GM19468 (cell line): ENCODE measurements at regions not wholly inside any gene's neighbourhood (a gene's known extent, or its start where the extent isn't known, plus 50 kb on each side); places are given as distances from the start of the nearest gene placed in this dataset.

Experiments
- ATAC-seq: cut with Tn5 transposase; IDR thresholded peaks from one replicate; pipeline ENCODE4 v1.9.1; 2021; ENCODE audit warnings: mild to moderate bottlenecking, moderate library complexity, moderate number of reproducible peaks; ENCODE audit not compliant: unreplicated experiment; ENCODE audit errors: extremely low read depth

DNA sequence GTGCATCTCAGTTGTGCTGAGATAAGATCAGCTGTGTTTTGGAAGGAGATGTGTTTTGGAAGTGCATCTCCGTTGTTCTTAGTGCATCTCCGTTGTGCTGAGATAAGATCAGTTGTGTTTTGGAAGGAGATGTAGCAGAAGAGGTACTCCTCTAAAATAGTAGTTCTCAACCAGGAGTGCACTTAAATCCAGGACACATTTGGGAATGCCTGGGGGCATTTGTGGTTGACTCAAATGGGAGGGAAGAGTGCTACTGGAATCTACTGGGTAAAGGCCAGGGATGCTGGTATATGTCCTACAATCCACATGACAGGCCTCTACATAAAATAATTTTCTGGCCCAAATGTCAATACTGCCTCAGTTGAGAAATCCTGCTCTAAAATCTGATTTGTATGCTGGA lies 70.8 kb upstream of the CHRDL1 start:
- ATAC-seq, result no peak

DNA sequence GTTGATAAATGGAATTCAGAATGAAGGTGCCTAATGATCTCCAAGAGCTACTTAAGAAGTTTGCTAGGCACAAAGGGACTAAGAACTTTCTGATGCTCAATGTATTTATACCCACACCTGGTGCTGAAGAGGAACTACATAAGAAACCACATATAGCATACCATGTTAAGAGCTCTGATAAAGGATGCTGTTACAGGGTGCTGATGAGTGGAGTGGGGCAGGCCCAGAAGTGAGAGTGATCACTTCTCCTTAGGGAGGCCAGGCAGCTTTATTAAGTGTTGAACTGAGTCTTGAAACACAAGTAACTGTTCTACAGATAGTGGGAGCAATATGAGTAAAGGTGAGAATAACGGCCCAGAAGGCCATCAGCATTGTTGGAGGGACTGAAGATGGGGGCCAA lies 68.3 kb upstream of the CHRDL1 start:
- no peak for ATAC-seq

DNA sequence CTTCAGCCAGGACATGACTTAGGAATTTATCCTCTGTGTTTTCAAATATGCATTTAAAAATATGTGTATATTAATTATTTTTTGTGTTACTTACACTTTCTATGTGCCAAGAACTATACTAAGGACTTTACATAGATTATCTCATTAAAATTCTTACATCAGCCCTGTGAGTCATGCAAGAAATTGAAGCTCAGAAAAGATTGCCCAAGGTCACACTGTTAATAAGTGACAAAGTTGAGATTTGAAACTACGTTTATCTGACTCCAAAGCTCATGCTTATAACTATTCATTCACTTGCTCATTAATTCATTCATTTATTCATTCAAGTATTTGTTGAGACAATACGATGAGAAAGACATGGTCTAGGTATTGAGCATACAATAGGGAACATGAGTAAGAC lies 62.9 kb upstream of the CHRDL1 start:
- ATAC-seq, result no peak

DNA sequence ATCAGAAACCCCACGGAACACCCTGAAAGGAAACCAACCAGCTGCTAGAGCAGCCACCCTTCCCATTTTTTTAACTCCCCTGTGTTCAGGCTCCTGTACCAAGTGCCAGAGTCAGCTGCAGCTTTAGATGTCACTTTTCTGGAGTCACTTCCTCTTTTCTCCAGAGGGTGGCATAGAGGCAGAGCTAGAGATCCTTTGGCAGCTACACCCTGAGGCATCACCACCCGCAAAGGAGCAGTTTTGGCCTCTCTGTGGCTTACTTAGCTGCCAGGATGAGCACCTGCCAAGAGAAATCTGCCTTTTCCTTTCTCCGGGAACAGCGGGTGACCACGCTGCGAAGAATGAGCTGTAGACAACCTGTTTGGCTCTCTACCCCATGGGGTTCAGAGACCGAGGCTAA lies 58.0 kb upstream of the CHRDL1 start:
- ATAC-seq, result no peak

DNA sequence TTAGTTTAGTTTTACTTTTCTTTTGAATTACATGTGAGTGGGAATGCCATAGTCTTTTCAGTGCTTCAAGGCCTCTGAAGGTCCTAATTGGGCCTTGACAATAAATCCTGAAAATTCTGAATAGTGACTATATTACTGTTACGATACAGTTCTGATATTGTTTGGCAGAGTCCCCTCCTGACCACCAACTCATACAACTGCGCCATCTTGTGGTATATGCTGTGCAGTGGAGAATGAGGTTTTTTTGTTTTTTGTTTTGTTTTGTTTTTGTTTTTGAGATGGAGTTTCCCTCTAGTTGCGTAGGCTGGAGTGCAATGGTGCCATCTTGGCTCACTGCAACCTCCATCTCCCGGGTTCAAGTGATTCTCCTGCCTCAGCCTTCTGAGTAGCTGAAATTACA lies 56.6 kb upstream of the CHRDL1 start:
- ATAC-seq, result no peak

DNA sequence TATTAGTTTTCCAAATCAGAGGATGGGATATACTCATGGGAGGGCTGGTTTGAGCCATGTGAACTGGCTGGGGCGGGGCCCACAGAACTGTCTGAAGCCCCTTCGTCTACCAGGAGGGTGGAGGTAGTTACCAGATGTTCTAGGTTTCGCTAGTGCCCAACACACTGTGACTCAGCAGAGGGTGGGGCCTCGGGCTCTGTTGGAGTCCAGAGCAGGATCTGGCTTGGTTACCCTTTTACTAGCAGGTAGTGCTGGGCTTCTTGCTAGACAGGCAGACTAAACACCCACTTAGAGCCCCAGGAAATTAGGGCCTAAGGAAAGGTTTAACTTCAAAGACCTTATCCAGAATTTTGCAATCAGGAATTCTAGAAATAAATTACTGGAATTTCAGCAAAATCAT lies 56.2 kb upstream of the CHRDL1 start:
- no peak for ATAC-seq

DNA sequence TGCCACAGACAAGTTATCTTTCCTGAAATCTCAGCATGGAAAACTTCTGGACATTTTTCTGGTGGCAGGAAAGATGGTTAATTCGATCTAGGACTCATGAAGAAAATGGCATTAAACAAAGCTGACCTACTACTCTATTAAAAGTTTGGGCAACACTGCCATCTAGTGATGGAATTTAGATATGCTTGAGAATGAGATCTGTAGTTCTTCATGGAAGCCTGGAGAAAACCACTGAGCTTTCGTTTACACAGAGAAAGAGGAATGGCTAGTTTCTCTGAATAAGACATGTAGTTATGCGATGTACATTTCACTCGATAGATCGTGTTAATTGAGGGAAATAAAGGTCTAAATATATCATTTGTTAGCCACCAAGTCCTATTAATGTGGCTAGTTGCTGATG lies 51.7 kb upstream of the CHRDL1 start:
- ATAC-seq, result peak; percentile 31

DNA sequence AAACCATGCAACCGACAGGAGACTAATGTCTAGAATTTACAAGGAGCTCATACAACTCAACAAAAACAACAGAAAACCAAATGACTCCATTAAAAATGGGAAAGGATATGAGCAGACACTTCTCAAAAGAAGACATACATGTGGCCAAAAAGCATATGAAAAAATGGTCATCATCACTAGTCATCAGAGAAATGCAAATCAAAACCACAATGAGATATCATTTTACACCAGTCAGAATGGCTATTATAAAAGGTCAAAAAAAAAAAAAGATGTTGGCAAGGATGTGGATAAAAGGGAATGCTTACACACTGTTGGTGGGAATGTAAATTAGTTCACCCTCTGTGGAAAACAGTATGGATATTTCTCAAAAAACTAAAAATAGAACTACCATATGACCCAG lies 50.5 kb upstream of the CHRDL1 start:
- ATAC-seq, result no peak
